ENCODE measurements at regions not wholly inside any gene's neighbourhood (a gene's known extent, or its start where the extent isn't known, plus 50 kb on each side); places are given as distances from the start of the nearest gene placed in this dataset.

DNA sequence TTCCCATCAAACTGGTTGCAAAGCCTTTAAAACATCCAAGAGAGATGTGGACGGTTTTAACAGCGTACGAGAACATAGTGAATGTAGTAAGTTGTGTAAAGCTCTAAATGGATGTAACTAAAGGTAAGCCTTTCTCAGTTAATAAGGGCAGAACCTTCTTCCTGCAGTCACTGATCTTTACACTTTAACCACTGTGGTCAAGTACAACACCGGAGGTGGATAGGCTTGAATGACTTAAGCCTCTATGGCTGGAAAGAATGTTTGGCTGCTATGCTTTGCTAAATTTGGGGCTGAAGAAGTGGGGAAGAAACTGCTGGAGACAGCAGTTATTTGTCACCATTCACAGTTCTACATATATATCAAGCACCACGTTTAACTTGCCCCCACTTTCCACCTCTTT, 285.1 kb upstream of the FMR1 start:
- no peak overlapping the region for H3K27ac Mint-ChIP-seq
- H3K27me3 Mint-ChIP-seq: no peaks in the 10 kb centered on the region
- H3K4me3 Mint-ChIP-seq: no peak overlapping the region
- H3K9me3 Mint-ChIP-seq: no peaks in the 10 kb centered on the region
- ATAC-seq: no peak
- H3K36me3 Mint-ChIP-seq (ENCODE audit: low read depth): no peaks in the 10 kb centered on the region
- no peaks in the 10 kb centered on the region for H3K4me1 Mint-ChIP-seq
- no peak for DNase-seq

DNA sequence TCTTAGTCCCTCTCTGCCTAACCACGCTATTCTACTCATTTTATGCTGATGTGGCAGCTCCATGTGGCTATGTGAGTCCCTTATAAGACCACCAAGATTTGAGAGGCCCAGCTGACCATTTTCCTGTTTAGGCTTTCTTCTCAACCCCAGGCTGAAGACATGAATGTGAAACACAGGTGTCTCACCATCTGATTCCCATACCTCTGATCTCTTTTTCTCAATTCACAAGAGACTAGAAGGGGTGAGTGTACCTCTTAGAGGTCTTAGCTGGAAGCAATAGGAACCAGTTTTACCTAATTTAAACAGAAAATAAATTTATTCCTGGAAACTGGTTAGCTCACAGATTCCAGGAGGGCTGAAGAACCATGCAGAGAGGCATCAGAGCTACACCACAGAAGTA, 276.5 kb upstream of the FMR1 start:
- Mint-ChIP-seq H3K27me3 (no peaks in the 10 kb centered on the region), H3K4me1 (no peaks in the 10 kb centered on the region), H3K36me3 (ENCODE audit: low read depth) (no peaks in the 10 kb centered on the region), H3K27ac (no peak overlapping the region), H3K4me3 (no peak overlapping the region), H3K9me3 (no peaks in the 10 kb centered on the region)
- DNase-seq: no peak
- no peak for ATAC-seq

DNA sequence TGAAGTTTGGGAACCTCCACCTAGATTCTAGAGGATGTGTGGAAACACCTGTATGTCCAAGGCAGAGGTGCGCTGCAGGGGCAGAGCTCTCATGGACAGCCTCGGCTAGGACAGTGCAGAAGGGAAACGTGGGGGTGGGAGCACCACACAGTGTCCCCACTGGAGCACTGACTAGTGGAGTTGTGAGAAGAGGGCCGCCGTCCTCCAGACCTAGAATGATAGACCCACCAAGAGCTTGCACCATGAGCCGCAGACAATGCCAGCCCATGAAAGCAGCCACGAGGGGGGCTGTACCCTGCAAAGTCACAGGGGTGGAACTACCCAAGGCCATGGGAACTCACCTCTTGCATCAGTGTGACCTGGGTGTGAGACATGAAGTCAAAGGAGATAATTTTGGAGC, 274.5 kb upstream of the FMR1 start:
- DNase-seq (no peak), ATAC-seq (no peak)
- Mint-ChIP-seq H3K4me1 (no peaks in the 10 kb centered on the region), H3K36me3 (ENCODE audit: low read depth) (no peaks in the 10 kb centered on the region), H3K9me3 (no peaks in the 10 kb centered on the region), H3K4me3 (no peak overlapping the region), H3K27me3 (no peaks in the 10 kb centered on the region), H3K27ac (no peak overlapping the region)

DNA sequence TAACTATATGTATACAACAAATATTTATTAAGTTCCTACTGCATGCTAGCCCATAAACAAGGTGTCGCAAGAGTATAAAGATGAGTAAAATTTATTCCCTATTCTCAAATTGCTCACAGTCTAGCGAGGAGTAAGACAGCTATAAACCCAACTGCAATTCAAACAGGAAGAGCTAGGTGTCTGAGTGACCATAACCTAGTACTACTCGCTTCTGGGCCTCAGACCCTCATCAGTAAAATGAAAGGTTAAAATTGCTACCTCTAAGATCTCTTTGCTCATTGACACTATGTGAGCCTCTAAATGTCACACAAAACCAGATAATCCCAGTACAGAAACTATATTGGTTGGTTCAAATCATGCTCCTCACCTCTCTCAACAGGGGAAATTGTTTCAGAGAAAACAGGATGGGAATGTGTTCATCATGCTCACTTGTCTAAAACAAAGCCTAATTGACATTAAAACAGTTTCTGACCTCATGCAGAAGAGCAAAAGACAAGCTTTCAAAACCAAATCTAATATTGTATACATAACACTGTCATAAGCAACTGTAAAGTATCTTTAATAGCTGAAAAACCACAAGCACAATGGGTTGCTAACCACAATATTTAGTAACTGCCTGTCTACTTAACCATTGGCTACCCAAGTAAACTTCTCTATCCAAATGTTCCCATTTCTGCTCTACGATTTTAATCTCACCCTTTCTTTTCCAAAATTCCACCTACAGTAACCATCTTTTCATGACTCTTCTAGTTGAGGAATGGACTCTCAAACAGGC, 264.6 kb upstream of the FMR1 start:
- no peak overlapping the region for H3K27ac Mint-ChIP-seq
- no peak for ATAC-seq
- H3K4me3 Mint-ChIP-seq: no peak overlapping the region
- H3K36me3 Mint-ChIP-seq (ENCODE audit: low read depth): no peaks in the 10 kb centered on the region
- DNase-seq: no peak
- no peaks in the 10 kb centered on the region for H3K27me3 Mint-ChIP-seq
- H3K9me3 Mint-ChIP-seq: peaks cover 3% of the 10 kb centered on the region
- no peaks in the 10 kb centered on the region for H3K4me1 Mint-ChIP-seq

DNA sequence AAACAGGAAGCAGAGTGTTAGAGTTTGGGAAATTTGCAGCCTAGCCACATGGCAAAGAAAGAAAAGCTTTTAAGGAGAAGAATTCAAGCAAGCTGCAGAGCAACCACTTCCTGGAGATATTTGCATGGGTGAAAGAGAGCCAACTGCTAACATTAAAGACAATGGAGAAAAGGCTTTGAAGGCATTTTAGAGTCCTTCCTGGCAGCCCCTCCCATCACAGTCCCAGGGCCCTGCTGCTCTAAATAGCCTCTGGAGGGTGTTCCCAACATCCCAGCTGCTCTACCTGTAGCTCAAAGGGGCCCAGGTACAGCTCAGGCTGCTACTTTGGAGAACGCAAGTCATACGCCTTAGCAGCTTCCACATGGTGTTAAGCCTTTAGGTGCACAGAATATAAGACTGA, 235.9 kb upstream of the FMR1 start:
- Mint-ChIP-seq H3K27me3 (no peaks in the 10 kb centered on the region), H3K36me3 (ENCODE audit: low read depth) (no peaks in the 10 kb centered on the region), H3K9me3 (no peaks in the 10 kb centered on the region), H3K27ac (no peak overlapping the region), H3K4me1 (no peaks in the 10 kb centered on the region), H3K4me3 (no peak overlapping the region)
- ATAC-seq (no peak), DNase-seq (no peak)

DNA sequence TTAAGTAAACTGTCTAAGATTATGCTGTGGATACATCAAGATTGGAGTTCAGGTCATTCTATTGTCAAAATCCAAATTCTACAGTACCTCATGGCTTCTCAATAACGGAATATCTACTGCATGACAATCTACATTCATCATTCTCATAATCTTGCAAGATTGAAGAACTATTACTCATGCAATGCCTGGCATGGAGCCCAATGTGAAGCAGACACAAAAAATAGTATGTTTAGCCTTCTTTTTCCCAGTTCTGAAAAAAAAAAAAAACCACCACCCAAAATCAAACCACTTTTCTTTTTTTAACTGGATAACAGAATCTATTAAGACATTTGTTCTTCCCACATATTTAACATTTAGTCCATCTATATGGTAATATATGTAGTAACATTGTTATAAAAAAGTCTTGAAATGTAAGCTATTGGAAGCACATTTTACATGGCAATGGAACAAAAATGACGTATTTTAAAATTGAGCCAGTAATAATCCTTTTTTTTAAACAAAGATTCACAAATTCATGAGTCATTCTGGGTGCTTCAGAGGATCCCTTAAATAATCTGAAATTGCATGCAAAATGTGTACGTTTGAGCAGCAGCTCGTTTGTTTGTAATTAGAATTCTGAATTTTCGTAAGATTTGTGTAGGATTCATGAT, 232.2 kb upstream of the FMR1 start:
- H3K36me3 Mint-ChIP-seq (ENCODE audit: low read depth): no peaks in the 10 kb centered on the region
- DNase-seq: no peak

DNA sequence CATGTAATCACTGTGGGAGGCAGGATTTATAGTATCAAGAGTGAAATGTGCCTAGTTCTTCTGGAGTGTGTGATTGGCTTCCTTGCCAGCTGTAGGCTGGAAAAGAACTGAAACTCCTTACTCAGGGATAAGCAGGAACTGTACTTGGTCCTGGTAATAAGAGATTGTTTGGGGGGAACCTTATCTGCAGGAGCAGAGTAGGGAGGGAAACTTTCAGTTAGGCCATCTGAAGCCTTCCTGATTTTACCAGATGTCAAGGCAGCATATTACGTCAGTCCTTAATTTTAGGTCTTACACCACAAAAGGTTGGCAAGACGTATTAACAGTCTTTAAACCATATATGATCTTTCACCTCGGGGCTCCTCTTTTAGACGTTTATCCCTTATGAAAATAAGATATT, 231.5 kb upstream of the FMR1 start:
- no peaks in the 10 kb centered on the region for H3K36me3 Mint-ChIP-seq (ENCODE audit: low read depth)

More for the DNA sequence above, 232.2 kb upstream of the FMR1 start:
- no peak for ATAC-seq
- Mint-ChIP-seq H3K9me3 (no peaks in the 10 kb centered on the region), H3K27me3 (no peaks in the 10 kb centered on the region), H3K27ac (no peak overlapping the region), H3K4me3 (no peak overlapping the region), H3K4me1 (no peaks in the 10 kb centered on the region)

DNA sequence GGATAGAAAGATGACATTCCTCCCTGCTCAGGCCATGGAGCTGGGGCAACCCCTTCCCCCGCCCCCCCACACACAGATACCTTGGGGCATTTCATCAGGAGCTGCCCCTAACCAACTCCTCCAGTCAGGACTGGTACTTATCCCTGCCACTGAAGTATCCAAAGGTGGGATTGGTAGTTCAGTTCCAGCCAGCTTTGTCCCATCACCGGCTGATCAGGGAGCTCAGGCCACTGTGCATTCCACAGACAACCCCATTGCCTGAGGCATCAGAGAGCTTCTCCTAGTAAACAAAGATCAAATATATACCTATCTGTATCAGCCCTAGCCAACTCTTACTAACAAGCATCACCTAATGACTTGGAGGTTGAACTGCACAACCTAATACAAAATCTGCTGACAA, 218.2 kb upstream of the FMR1 start:
- Mint-ChIP-seq H3K36me3 (ENCODE audit: low read depth) (no peaks in the 10 kb centered on the region), H3K27ac (no peak overlapping the region), H3K4me1 (no peaks in the 10 kb centered on the region), H3K9me3 (no peaks in the 10 kb centered on the region), H3K4me3 (no peak overlapping the region), H3K27me3 (no peaks in the 10 kb centered on the region)
- DNase-seq (no peak), ATAC-seq (no peak)

More for the DNA sequence above, 231.5 kb upstream of the FMR1 start:
- no peaks in the 10 kb centered on the region for H3K9me3 Mint-ChIP-seq
- H3K4me3 Mint-ChIP-seq: no peak overlapping the region
- no peak for ATAC-seq
- no peak for DNase-seq
- H3K27ac Mint-ChIP-seq: no peak overlapping the region
- H3K4me1 Mint-ChIP-seq: no peaks in the 10 kb centered on the region
- H3K27me3 Mint-ChIP-seq: no peaks in the 10 kb centered on the region

DNA sequence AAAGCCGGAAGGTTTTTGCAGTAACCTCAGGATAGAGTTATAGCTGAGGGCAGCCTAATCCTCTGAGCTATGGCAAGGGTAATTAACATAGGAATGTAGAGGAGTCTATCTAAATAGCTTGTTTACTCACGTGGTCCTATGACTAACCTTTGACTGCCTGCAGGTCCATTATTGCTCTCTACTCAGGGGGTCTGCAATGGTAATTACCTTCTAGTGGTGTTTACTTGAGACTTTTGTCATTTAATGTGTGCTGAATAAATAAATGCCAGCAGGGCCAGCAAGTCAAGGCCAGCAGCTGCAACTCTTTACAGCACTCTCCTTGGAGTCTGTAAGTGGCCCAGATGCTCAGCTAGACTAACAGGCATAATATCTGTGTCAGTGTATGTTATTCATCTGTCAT, 212.7 kb upstream of the FMR1 start:
- H3K9me3 Mint-ChIP-seq: peaks cover 3% of the 10 kb centered on the region
- H3K27ac Mint-ChIP-seq: no peak overlapping the region
- H3K36me3 Mint-ChIP-seq (ENCODE audit: low read depth): no peaks in the 10 kb centered on the region
- no peaks in the 10 kb centered on the region for H3K27me3 Mint-ChIP-seq
- H3K4me3 Mint-ChIP-seq: no peak overlapping the region
- DNase-seq: no peak
- no peaks in the 10 kb centered on the region for H3K4me1 Mint-ChIP-seq
- ATAC-seq: no peak

DNA sequence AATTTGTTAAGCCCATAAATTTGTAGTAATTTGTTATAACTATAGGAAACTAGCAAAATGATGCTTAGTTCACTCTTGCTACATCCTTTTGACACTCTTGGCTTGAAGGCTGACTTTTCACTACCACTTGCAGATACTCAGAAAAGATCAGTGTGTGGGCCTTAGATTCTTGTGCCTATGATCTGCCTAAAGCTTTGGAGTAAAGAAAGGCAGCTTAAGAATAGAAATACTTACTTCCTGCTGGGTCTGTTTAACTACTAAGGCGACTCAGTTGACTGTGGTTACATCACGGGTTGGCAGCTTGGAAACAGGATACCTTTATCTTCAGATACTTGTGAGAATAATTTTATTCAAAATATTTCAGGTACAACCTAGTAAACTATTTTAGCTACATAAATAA, 201.4 kb upstream of the FMR1 start:
- Mint-ChIP-seq H3K36me3 (ENCODE audit: low read depth) (no peaks in the 10 kb centered on the region), H3K9me3 (no peaks in the 10 kb centered on the region), H3K4me3 (no peak overlapping the region), H3K27me3 (no peaks in the 10 kb centered on the region), H3K4me1 (no peaks in the 10 kb centered on the region), H3K27ac (no peak overlapping the region)
- no peak for DNase-seq
- no peak for ATAC-seq

DNA sequence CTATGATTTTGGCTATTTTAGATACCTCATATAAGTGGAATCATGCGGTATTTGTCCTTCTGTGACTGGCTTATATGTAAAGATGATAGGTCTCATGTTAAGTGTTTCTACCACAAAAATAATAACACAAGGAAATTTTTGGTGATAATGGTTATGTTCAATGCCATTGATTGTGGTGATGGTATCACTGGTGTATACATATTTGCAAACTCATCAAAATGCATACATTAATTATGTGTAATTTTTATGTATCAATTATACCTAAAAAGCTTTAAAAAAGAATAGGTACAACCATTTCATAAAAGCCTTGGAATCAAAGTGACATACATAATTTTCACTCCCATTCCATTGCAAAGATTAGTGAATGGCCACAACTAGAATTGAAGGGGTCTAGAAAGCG, 178.3 kb upstream of the FMR1 start:
- no peak for ATAC-seq
- Mint-ChIP-seq H3K27ac (no peak overlapping the region), H3K4me3 (no peak overlapping the region), H3K36me3 (ENCODE audit: low read depth) (no peaks in the 10 kb centered on the region), H3K4me1 (peaks cover 10% of the 10 kb centered on the region), H3K9me3 (no peaks in the 10 kb centered on the region), H3K27me3 (no peaks in the 10 kb centered on the region)
- no peak for DNase-seq

DNA sequence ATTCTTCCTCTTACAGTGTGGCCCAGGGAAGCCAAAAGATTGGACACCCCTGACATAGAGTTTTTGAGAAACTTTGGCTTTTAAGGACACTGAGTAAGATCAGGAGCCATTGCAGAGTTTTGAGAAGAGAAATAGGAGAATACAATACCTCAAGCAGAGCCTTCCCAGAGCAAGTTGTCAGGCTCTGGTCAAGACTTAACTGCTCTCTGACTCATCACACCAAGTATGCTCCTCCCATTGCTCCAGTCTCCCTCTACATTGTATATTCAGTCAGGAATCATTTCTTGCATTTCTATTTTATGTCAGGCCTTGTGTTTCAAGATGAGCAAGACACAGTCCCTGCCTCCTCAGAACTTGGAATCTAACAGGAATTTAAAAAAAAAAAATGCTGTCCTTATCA, 176.4 kb upstream of the FMR1 start:
- Mint-ChIP-seq H3K4me3 (no peak overlapping the region), H3K4me1 (peaks cover 12% of the 10 kb centered on the region), H3K27ac (no peak overlapping the region), H3K27me3 (no peaks in the 10 kb centered on the region), H3K9me3 (no peaks in the 10 kb centered on the region), H3K36me3 (ENCODE audit: low read depth) (no peaks in the 10 kb centered on the region)
- no peak for DNase-seq
- no peak for ATAC-seq

DNA sequence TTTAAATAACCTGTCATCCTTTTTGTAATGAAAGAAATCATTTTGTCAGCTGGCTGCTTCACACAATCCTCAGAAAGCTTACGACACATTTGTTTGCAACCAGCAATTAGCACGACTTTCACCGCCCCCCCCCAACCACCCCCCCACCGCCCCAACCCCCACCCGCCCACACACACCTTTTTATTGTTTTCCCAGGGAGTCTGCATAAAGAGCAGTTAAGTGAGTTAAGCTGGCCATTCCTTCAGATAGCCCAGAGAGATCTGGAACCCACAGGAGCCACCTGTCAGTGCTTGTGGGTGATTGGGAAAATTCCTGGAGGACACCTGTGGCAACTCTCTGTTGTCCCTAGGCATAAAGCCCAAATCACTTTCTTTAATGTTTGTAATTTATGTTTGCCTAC, 175.7 kb upstream of the FMR1 start:
- no peak for DNase-seq
- H3K27ac Mint-ChIP-seq: no peak overlapping the region
- no peak overlapping the region for H3K4me3 Mint-ChIP-seq
- no peaks in the 10 kb centered on the region for H3K27me3 Mint-ChIP-seq
- no peaks in the 10 kb centered on the region for H3K36me3 Mint-ChIP-seq (ENCODE audit: low read depth)
- peaks cover 17% of the 10 kb centered on the region for H3K4me1 Mint-ChIP-seq
- no peaks in the 10 kb centered on the region for H3K9me3 Mint-ChIP-seq
- no peak for ATAC-seq

DNA sequence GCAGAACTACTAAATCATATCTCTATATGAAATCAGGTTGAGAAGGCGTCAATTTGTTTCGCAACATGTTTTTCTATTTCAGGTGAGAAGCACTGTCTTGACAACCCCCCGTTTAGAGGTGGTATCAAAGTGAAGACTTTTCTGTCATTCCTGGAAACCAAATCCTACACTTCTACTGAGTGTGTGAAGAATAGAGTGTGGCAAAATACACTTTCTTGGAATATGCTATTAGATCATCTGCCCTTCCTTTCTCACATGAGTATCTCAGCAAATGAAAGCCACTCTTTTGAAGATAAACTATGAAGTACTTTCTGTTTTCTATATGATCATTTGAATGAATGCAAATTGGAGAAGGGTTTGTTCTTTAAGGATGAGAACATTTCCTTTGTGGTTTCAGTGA, 174.0 kb upstream of the FMR1 start:
- ATAC-seq: peak; percentile 24
- H3K9me3 Mint-ChIP-seq: no peaks in the 10 kb centered on the region
- H3K27me3 Mint-ChIP-seq: no peaks in the 10 kb centered on the region
- H3K4me1 Mint-ChIP-seq: peaks cover 18% of the 10 kb centered on the region
- peak overlapping the region; percentile 9 for H3K4me3 Mint-ChIP-seq
- DNase-seq: no peak
- H3K36me3 Mint-ChIP-seq (ENCODE audit: low read depth): no peaks in the 10 kb centered on the region
- peak overlapping the region; percentile 33 for H3K27ac Mint-ChIP-seq

DNA sequence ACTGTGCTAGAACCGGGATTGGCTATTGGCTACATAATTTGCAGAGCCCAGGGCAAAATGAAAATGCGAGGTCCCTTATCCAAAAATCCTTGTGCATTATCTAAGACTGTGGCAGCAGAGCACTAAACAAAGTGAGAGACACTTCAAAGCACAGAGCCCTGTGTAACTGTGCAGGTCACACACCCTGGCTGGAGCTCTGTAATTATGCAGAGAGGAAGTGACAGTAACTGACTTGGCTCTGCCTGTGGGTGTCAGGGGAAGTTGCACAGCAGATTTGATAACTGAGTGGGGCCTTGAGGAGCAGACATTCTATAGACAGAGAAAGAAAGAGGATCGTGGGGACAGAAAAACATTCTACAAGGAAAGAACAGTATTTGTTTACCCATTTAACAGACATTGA, 173.5 kb upstream of the FMR1 start:
- H3K4me3 Mint-ChIP-seq: peak overlapping the region; percentile 9
- peak; percentile 61 for ATAC-seq
- peaks cover 18% of the 10 kb centered on the region for H3K4me1 Mint-ChIP-seq
- no peaks in the 10 kb centered on the region for H3K9me3 Mint-ChIP-seq
- peak overlapping the region; percentile 33 for H3K27ac Mint-ChIP-seq
- no peaks in the 10 kb centered on the region for H3K27me3 Mint-ChIP-seq
- DNase-seq: no peak
- H3K36me3 Mint-ChIP-seq (ENCODE audit: low read depth): no peaks in the 10 kb centered on the region

Data from activated naive CD8-positive, alpha-beta T cell treated with anti-CD3 and anti-CD28 coated beads, Interleukin-2, amount 50 U/mL, for 24 hours (primary cell).